HG02571 (cell line): ENCODE measurements at regions not wholly inside any gene's neighbourhood (a gene's known extent, or its start where the extent isn't known, plus 50 kb on each side); places are given as distances from the start of the nearest gene placed in this dataset.
"Not testable (repeated sequence)": the region's sequence is repeated elsewhere in the genome, so short reads cannot be mapped to it uniquely, and the experiment has no call there.

Source experiments
- ATAC-seq: cut with Tn5 transposase; IDR thresholded peaks from one replicate; pipeline ENCODE4 v1.9.1; 2021; ENCODE audit warnings: mild to moderate bottlenecking, moderate library complexity; ENCODE audit not compliant: unreplicated experiment

GRCh38 chr9:72433616-72434267 is 68.7 kb upstream of the ZFAND5 start:
- ATAC-seq: not testable (repeated sequence)

GRCh38 chr9:72431036-72431435 is 66.0 kb upstream of the ZFAND5 start:
- ATAC-seq: no peak

- ATAC-seq: no peak
These were observed 63.3 kb upstream of the ZFAND5 start for GRCh38 chr9:72428329-72428728.

DNA sequence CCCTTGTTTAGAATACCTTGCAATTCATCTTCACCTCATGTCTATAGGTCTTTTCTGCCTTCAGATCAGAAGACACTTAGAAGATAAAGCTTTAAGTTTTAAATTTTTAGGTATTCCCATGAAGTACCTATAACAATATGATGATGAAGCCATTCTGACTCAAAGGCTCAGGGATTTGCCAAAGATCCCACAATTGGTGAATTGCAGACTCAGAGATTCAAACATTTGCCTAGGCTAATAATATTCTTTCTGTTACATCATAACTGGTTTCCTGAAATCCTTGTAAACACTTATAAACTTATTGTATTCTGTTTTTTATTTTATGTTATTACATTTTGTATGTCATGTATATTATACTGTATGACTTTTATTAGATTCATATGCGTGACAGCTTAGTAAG is 62.8 kb upstream of the ZFAND5 start:
- ATAC-seq: no peak

DNA sequence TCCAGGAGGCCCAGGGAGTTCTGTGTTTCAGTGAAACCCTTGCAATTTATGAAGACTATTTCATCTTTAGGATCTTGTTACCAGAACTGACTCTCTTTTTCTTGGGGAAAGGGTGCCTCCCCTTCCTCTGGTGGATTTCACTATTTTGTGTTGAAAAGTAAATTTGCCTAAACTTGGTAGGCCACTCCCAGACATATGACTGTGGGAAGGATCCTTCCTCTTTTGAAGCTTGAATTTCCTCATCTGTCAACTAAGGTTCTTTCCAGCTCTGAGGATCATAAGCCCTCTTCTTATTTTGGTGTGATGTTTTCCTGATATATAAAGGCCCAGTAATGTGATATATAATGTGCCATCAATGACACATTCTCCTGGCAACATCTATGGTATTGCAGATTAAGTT is 59.1 kb upstream of the ZFAND5 start:
- no peak for ATAC-seq

- no peak for ATAC-seq
These were observed 57.2 kb upstream of the ZFAND5 start for GRCh38 chr9:72422214-72422613.

- ATAC-seq: no peak
These were observed 55.8 kb upstream of the ZFAND5 start for GRCh38 chr9:72420783-72421182.

GRCh38 chr9:72415948-72416347 is 50.9 kb upstream of the ZFAND5 start:
- no peak for ATAC-seq

- no peak for ATAC-seq
These were observed 50.2 kb upstream of the ZFAND5 start for GRCh38 chr9:72415163-72415562.
